ENCODE measurements at regions not wholly inside any gene's neighbourhood (a gene's known extent, or its start where the extent isn't known, plus 50 kb on each side); places are given as distances from the start of the nearest gene placed in this dataset.

GRCh38 chr12:3987571-3987970 is 114.4 kb upstream of the PARP11 start:
- no peak for DNase-seq

- no peak for DNase-seq
Measured at GRCh38 chr12:3980504-3981272, 107.5 kb upstream of the PARP11 start.

GRCh38 chr12:3977621-3978020 is 104.4 kb upstream of the PARP11 start:
- DNase-seq: no peak

- DNase-seq: no peak
Measured at GRCh38 chr12:3976351-3976938, 103.2 kb upstream of the PARP11 start.

DNA sequence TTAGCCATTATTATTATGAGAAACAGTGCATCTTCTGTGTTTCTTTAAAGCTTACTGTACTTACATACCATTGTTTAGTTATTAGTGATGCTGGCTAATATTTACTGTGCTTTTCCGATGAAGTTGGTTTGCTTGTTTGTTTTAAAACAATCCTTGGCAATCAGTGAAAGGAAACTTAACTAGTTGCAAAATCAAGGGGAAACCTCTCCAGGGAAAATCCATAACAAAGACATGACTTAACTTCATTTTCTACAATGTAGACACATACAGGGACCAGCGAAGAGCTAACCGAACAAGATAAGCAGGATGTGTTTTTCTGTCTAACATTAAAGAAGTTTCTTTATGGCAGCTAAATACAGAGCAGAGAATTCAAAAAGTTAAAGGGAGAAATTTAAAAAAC is 102.5 kb upstream of the PARP11 start:
- DNase-seq: no peak

GRCh38 chr12:3974883-3975282 is 101.7 kb upstream of the PARP11 start:
- no peak for DNase-seq

DNA sequence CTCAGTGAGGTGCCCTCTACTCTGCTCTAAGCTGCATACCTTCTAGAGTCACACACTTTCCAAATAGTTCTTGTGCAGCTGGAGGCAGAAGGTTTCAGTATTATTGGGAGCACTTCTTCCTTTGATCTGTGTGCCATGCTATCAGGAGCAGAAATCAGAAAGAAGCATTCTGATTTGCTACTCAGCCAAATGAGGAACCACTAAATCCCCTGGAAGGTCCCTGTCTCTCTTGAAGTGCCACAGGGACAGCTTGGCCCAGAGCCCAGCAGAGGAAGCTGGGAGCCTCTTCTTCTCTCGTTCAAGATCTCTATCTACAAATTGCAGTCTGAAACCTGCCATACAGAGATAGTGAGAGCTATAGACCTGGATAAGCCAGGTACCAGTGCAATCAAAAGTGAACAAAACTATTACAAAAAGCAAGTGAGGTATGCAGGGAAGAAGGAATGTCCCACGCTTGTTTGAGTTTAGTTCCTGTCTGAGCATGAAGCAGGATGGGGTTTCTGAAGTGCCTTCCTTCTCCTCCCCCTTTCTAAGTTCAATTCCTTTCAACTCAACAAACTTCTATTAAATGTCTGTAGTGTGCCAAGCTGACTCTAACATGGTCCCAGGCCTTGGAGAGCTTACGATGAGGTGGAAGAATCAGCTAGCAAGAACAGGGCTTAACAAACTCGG is 100.9 kb upstream of the PARP11 start:
- DNase-seq: no peak

DNA sequence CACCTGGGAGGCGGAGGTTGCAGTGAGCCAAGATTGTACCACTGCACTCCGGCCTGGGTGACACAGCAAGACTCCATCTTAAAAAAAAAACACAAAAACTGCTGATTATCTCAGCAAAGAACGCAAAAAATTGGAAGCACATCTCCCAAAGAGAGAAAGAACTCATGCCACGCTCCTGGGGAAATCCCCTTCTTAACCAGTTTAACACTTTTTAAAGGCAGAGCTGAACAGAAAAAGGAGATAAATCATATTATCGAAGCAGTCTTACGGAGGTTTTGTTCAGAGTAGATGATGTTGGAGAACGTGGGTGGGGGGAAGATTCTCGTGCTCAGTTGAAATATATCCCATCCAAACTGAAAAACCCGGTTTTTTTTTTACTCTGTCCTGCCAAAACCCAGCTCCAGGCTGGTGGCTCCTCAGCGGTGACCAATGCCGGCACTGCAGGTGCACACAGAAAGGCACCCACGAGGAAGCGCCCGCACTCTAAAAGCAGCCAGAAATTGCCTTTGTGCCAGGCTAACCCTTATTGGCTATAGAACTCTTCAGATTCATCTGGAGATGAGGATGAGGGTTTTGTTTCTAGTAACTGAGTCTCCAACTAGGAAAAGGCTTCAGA is 100.2 kb upstream of the PARP11 start:
- no peak for DNase-seq

GRCh38 chr12:3972576-3972975 is 99.4 kb upstream of the PARP11 start:
- no peak for DNase-seq

- no peak for DNase-seq
Measured at GRCh38 chr12:3968523-3968922, 95.3 kb upstream of the PARP11 start.

DNA sequence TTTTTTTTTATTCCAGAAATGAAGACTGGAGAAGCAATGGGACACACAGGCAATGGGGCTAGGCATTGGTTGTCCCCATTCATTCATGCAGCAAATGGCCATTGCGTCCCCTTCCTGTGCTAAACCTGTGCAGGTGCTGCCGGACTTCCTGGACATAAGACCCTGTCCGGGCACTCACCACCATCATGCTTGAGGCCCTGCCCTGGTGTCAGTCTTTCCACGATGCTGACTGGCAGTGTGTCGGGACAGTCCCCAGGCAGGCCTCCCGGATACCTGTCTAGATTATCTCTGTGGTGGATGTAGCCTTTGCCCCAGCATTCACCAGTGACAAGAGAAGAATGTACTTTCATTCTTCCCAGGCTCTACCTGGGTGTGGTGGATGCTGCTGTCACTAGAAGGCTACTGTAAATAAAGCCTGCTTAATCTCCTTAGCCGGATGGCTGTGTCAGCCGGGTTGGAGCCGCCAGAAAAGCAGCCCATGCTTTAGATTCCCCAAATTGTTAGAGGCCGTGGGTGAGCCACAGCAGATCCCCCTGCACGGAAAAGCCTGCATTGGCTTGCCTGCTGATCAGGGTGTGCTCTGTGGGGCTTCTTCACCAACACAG is 94.5 kb upstream of the PARP11 start:
- DNase-seq: no peak

- no peak for DNase-seq
Measured at GRCh38 chr12:3966376-3966775, 93.2 kb upstream of the PARP11 start.

GRCh38 chr12:3965046-3965445 is 91.8 kb upstream of the PARP11 start:
- DNase-seq: no peak

DNA sequence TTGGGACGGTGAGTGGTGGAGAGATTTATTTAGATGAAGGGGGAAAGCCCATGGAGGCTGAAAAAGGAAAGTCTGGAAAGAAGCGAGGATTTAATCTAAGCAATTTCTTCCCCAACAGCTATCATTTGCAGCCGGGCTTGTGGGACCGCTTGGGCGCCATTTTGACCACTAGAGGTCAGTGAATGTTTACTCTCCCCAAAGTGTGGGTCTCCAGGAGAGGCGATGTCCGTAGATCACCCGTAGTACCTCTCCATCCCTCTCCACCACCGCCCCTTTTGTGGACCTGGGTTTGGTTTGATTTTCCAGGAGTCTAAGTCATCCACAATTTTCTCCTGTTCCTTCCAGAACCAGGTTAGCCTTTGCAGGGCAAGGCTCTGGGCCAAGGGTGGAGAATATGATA is 91.2 kb upstream of the PARP11 start:
- no peak for DNase-seq

- DNase-seq: no peak
Measured at GRCh38 chr12:3962631-3963483, 89.7 kb upstream of the PARP11 start.

GRCh38 chr12:3961591-3961990 is 88.4 kb upstream of the PARP11 start:
- DNase-seq: no peak

GRCh38 chr12:3959799-3960560 is 86.8 kb upstream of the PARP11 start:
- DNase-seq: no peak

- no peak for DNase-seq
Measured at GRCh38 chr12:3958534-3958933, 85.3 kb upstream of the PARP11 start.

- no peak for DNase-seq
Measured at GRCh38 chr12:3951380-3952135, 78.4 kb upstream of the PARP11 start.

DNA sequence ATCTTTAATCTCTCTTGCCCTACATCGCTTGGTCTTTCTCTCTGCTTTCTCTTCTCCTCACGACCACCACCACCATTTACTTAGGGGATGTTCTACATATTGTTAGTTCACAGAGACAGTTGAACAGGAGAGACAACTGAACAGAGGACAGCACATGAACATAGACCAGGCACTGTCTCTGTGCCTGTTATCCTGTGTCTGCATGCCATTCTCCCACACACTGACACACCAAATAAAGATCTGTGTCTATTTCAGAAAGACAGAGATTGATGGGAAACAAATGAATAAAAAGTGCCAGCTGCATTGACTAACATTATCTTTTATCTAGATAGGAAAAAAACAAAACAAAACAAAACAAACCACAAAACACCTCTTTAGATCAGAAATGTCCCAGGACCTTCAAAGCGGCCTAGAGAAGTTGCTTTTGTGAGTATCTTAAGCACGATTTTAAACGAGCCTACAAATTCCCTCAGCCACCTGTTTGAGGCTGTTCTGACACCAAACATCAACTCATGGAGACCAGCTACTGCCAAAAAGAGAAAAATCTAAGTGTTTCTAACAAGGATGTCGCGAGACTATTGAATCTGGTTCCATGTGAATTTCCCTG is 77.6 kb upstream of the PARP11 start:
- DNase-seq: no peak
